ENCODE measurements at regions not wholly inside any gene's neighbourhood (a gene's known extent, or its start where the extent isn't known, plus 50 kb on each side); places are given as distances from the start of the nearest gene placed in this dataset.
A peak's percentile ranks its signal among the peaks of the same experiment; 100 is the strongest.

DNA sequence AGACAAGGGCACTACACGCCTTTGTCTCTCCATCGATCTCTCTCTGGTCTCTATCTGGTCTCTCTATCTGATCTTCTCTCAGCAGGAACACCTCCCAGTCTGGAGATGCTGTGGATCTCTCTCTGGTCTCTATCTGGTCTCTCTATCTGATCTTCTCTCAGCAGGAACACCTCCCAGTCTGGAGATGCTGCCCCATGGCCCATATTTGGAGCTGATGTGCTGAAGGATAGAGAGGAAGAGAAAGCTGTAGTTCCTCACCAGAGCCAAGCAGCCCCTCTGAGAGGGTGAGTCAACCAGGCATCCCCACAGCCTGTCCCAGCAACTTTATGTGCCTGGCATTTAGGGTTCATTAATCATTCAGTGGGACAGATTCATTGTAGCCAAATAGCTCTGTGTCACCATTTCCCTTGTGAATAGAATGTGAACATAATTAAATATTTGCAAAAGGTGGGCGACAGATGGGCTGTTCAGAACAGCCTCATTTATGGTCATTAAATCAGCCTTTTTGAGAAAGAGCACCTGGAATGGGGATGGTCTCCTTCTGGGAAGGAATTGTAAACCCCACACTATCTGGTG, 189.3 kb upstream of the MAST4 start:
- TF ChIP-seq CTCF (IDR thresholded peaks at IDR 0.05; ENCODE audit: insufficient read depth, low read length) = no peak
- no peak overlapping the region for H3K4me3 ChIP-seq (ENCODE audit: low read depth, low read length)
- no peak for DNase-seq (ENCODE audit: low read depth)

- H3K4me3 ChIP-seq (ENCODE audit: low read depth, low read length) = no peak overlapping the region
- TF ChIP-seq CTCF (IDR thresholded peaks at IDR 0.05; ENCODE audit: insufficient read depth, low read length) = no peak
- DNase-seq (ENCODE audit: low read depth) = no peak
Measured at GRCh38 chr5:66407765-66408164, 188.4 kb upstream of the MAST4 start.

GRCh38 chr5:66408576-66408975, 187.6 kb upstream of the MAST4 start:
- no peak overlapping the region for H3K4me3 ChIP-seq (ENCODE audit: low read depth, low read length)
- no peak for DNase-seq (ENCODE audit: low read depth)
- TF ChIP-seq CTCF (IDR thresholded peaks at IDR 0.05; ENCODE audit: insufficient read depth, low read length) = no peak

GRCh38 chr5:66410122-66410521, 186.1 kb upstream of the MAST4 start:
- DNase-seq (ENCODE audit: low read depth) = no peak
- TF ChIP-seq CTCF (IDR thresholded peaks at IDR 0.05; ENCODE audit: insufficient read depth, low read length) = no peak
- no peak overlapping the region for H3K4me3 ChIP-seq (ENCODE audit: low read depth, low read length)

DNA sequence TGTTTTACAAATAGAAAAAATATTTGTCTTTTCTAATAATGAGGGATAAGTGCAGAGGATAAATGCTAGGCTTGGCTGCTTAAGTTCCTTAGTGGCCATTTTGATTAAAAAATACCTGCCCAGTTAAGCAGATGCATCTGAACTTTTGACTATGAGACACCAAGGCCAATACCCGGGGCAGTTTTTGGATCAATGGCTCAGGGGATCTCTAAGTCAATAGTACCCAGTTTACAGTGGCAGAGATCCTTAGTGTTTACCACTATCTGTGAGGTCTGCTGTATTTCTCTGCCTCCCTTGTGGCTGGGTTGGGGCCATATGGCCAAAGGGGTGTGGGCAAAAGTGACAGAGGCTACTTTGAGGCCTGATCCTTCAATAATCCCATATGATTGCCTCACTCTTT, 184.5 kb upstream of the MAST4 start:
- H3K4me3 ChIP-seq (ENCODE audit: low read depth, low read length) = no peak overlapping the region
- DNase-seq (ENCODE audit: low read depth) = no peak
- TF ChIP-seq CTCF (IDR thresholded peaks at IDR 0.05; ENCODE audit: insufficient read depth, low read length) = no peak

DNA sequence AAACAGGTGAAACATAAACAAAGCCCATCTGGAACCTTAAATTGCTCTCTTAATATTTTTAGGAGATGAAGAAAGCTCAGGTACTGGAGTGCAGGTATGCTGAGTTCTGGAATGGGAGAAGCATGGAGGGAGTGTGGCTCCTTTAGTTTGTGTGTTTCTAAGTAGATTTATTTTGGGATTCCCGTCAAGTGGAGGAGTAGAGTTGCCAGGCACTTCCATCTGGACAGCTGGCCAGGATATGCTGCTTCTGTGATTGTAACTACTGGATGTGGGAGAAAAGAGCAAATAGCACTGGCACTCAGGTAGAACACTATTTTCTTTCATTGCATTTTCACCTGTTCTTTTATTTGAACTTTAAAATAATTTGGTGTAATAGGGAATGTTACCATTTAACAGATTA, 182.3 kb upstream of the MAST4 start:
- DNase-seq (ENCODE audit: low read depth) = no peak
- no peak for TF ChIP-seq CTCF (IDR thresholded peaks at IDR 0.05; ENCODE audit: insufficient read depth, low read length)
- no peak overlapping the region for H3K4me3 ChIP-seq (ENCODE audit: low read depth, low read length)

GRCh38 chr5:66415208-66415607, 181.0 kb upstream of the MAST4 start:
- TF ChIP-seq CTCF (IDR thresholded peaks at IDR 0.05; ENCODE audit: insufficient read depth, low read length) = no peak
- no peak overlapping the region for H3K4me3 ChIP-seq (ENCODE audit: low read depth, low read length)
- peak; percentile 73 for DNase-seq (ENCODE audit: low read depth)

Measured in fibroblast of the aortic adventitia (primary cell).